SU-DHL-6 (cell line): ENCODE measurements at regions not wholly inside any gene's neighbourhood (a gene's known extent, or its start where the extent isn't known, plus 50 kb on each side); places are given as distances from the start of the nearest gene placed in this dataset.

Source experiments
- EZH2phosphoT487 ChIP-seq: fragments of 200-600 bp; sonication (generic), shearing (Covaris generic); conservative IDR thresholded peaks from 2 replicates; pipeline ENCODE4 v1.6.1; 2018; ENCODE audit warnings: mild to moderate bottlenecking, antibody characterized with exemption, low read length, moderate library complexity, mixed read lengths
- TF ChIP-seq, protein P1 (sequence below): fragments of 200-600 bp; sonication (generic); IDR thresholded peaks from one replicate; pipeline ENCODE4 v1.5.1; 2017; ENCODE audit warnings: antibody characterized with exemption, mild to moderate bottlenecking, low read length, moderate library complexity; ENCODE audit not compliant: insufficient read depth, poor library complexity, severe bottlenecking

- TF ChIP-seq, protein P1, sequence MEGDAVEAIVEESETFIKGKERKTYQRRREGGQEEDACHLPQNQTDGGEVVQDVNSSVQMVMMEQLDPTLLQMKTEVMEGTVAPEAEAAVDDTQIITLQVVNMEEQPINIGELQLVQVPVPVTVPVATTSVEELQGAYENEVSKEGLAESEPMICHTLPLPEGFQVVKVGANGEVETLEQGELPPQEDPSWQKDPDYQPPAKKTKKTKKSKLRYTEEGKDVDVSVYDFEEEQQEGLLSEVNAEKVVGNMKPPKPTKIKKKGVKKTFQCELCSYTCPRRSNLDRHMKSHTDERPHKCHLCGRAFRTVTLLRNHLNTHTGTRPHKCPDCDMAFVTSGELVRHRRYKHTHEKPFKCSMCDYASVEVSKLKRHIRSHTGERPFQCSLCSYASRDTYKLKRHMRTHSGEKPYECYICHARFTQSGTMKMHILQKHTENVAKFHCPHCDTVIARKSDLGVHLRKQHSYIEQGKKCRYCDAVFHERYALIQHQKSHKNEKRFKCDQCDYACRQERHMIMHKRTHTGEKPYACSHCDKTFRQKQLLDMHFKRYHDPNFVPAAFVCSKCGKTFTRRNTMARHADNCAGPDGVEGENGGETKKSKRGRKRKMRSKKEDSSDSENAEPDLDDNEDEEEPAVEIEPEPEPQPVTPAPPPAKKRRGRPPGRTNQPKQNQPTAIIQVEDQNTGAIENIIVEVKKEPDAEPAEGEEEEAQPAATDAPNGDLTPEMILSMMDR = no peak
- TF ChIP-seq EZH2phosphoT487 = no peak
Observed at GRCh38 chr5:174281089-174281760, 235.7 kb downstream of the NSG2 start.
